Fibroblast of the aortic adventitia (primary cell): ENCODE measurements at regions not wholly inside any gene's neighbourhood (a gene's known extent, or its start where the extent isn't known, plus 50 kb on each side); places are given as distances from the start of the nearest gene placed in this dataset.

Experiments used
- DNase-seq: peaks from one replicate; pipeline ENCODE4 v3.0.0-alpha.2; 2010; ENCODE audit warnings: low read depth
- H3K4me3 ChIP-seq: 2 replicates; pipeline ENCODE4 v1.5.1; 2011; ENCODE audit warnings: low read depth, mild to moderate bottlenecking, control low read depth, low read length, moderate library complexity
- TF ChIP-seq, protein P1 (sequence below): IDR thresholded peaks from 2 replicates; pipeline ENCODE4 v1.5.1; 2011; ENCODE audit warnings: mild to moderate bottlenecking, low read length, control low read depth, inconsistent platforms; ENCODE audit not compliant: insufficient read depth

- H3K4me3 ChIP-seq, result no peak overlapping the region
- DNase-seq, result no peak
- TF ChIP-seq, protein P1, sequence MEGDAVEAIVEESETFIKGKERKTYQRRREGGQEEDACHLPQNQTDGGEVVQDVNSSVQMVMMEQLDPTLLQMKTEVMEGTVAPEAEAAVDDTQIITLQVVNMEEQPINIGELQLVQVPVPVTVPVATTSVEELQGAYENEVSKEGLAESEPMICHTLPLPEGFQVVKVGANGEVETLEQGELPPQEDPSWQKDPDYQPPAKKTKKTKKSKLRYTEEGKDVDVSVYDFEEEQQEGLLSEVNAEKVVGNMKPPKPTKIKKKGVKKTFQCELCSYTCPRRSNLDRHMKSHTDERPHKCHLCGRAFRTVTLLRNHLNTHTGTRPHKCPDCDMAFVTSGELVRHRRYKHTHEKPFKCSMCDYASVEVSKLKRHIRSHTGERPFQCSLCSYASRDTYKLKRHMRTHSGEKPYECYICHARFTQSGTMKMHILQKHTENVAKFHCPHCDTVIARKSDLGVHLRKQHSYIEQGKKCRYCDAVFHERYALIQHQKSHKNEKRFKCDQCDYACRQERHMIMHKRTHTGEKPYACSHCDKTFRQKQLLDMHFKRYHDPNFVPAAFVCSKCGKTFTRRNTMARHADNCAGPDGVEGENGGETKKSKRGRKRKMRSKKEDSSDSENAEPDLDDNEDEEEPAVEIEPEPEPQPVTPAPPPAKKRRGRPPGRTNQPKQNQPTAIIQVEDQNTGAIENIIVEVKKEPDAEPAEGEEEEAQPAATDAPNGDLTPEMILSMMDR, result no peak
These were observed 140.3 kb downstream of the CEP57L1 start for GRCh38 chr6:109235481-109236038.

- TF ChIP-seq, protein P1, result no peak
- DNase-seq, result no peak
- H3K4me3 ChIP-seq, result no peak overlapping the region
These were observed 135.1 kb downstream of the CEP57L1 start for GRCh38 chr6:109230453-109230852.

- no peak for DNase-seq
- TF ChIP-seq, protein P1, result no peak
- no peak overlapping the region for H3K4me3 ChIP-seq
These were observed 134.2 kb downstream of the CEP57L1 start for GRCh38 chr6:109229536-109229935.

DNA sequence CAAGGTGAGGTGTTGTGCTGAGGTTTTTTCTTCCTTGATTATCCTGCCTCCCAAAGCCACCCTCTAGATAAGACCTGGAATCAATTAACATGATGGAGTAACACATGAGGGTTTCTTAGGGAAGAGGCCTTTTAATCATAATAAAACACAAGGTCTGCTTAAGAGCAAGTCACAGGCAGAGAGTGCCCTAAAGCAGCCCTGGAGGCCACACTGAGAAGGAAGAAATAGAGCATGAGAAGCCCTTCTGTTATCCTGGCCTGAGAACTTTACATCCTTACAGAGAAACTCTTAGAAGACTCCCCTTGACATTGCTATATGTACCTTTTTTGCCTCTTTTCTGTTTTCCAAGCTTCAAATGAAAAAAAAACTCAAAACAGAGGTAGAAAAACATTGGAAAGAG lies 132.3 kb downstream of the CEP57L1 start:
- TF ChIP-seq, protein P1, result no peak
- DNase-seq, result no peak
- H3K4me3 ChIP-seq, result no peak overlapping the region

DNA sequence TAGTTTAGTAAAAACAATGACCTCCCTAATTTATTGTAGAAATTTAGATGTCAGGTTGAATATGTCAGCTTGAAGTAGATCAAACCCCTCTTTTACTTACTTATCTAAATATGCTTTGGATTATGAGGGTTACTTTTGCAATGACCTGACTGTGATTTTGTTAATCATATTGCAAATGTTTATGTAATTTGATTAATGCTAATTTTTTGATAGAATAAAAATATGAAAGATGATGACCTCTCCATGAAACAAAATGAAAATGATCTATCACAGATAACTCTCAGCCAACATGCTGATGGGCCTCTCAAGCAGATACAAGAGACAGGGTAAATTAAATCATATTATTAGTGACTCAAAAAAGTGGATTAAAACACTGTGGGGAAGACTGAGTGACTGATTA lies 131.0 kb downstream of the CEP57L1 start:
- no peak for DNase-seq
- TF ChIP-seq, protein P1, result no peak
- H3K4me3 ChIP-seq, result no peak overlapping the region

DNA sequence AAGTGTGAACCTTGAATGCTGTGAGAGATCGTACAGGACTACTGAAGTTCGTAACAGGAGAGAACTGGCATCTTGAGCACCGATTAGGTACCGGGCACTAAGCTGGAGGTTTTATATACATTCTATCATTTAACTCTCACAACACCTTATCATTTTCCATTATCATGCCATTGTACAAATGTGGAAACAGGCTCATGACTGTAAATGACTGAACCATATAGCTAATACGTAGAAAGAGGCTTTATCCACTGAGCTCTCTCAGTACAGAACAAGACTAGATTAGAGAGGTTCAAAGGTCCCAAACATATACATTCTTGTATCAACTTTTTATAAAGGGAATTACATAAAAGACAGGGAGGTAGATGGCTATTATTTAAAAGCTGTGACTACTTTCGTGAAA lies 130.6 kb downstream of the CEP57L1 start:
- TF ChIP-seq, protein P1, result no peak
- DNase-seq, result no peak
- no peak overlapping the region for H3K4me3 ChIP-seq

GRCh38 chr6:109224994-109225393 lies 129.7 kb downstream of the CEP57L1 start:
- TF ChIP-seq, protein P1, result no peak
- no peak for DNase-seq
- H3K4me3 ChIP-seq, result no peak overlapping the region
